ENCODE measurements at regions not wholly inside any gene's neighbourhood (a gene's known extent, or its start where the extent isn't known, plus 50 kb on each side); places are given as distances from the start of the nearest gene placed in this dataset.

DNA sequence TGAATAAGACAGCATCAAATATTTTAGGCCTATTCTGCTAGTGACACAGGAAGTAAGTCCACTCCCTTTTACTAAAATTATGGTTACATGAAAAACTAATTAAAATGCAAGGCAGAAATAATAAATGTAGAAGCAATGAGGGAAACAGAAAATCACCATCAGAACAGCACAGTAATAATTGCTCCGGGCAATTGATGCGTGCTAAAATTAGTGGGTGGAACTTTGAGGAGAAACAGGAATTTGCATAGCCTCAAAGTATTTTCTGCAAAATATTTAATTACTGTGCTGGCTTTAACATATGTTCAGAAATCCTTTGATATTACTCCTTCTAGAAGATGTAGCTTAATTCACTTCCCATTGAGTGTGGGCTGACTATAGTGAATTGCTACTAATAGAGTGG is 654.3 kb upstream of the RAB6C start:
- TF ChIP-seq, protein P1, sequence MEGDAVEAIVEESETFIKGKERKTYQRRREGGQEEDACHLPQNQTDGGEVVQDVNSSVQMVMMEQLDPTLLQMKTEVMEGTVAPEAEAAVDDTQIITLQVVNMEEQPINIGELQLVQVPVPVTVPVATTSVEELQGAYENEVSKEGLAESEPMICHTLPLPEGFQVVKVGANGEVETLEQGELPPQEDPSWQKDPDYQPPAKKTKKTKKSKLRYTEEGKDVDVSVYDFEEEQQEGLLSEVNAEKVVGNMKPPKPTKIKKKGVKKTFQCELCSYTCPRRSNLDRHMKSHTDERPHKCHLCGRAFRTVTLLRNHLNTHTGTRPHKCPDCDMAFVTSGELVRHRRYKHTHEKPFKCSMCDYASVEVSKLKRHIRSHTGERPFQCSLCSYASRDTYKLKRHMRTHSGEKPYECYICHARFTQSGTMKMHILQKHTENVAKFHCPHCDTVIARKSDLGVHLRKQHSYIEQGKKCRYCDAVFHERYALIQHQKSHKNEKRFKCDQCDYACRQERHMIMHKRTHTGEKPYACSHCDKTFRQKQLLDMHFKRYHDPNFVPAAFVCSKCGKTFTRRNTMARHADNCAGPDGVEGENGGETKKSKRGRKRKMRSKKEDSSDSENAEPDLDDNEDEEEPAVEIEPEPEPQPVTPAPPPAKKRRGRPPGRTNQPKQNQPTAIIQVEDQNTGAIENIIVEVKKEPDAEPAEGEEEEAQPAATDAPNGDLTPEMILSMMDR (IDR thresholded peaks at IDR 0.05; ENCODE audit: insufficient read depth, low read length) = no peak
- no peak for TF ChIP-seq POLR2AphosphoS5 (IDR thresholded peaks at IDR 0.05; ENCODE audit: low read depth)
- no peak for TF ChIP-seq SPI1 (IDR thresholded peaks at IDR 0.05; ENCODE audit: borderline replicate concordance, low read depth)
- TF ChIP-seq, protein P2, sequence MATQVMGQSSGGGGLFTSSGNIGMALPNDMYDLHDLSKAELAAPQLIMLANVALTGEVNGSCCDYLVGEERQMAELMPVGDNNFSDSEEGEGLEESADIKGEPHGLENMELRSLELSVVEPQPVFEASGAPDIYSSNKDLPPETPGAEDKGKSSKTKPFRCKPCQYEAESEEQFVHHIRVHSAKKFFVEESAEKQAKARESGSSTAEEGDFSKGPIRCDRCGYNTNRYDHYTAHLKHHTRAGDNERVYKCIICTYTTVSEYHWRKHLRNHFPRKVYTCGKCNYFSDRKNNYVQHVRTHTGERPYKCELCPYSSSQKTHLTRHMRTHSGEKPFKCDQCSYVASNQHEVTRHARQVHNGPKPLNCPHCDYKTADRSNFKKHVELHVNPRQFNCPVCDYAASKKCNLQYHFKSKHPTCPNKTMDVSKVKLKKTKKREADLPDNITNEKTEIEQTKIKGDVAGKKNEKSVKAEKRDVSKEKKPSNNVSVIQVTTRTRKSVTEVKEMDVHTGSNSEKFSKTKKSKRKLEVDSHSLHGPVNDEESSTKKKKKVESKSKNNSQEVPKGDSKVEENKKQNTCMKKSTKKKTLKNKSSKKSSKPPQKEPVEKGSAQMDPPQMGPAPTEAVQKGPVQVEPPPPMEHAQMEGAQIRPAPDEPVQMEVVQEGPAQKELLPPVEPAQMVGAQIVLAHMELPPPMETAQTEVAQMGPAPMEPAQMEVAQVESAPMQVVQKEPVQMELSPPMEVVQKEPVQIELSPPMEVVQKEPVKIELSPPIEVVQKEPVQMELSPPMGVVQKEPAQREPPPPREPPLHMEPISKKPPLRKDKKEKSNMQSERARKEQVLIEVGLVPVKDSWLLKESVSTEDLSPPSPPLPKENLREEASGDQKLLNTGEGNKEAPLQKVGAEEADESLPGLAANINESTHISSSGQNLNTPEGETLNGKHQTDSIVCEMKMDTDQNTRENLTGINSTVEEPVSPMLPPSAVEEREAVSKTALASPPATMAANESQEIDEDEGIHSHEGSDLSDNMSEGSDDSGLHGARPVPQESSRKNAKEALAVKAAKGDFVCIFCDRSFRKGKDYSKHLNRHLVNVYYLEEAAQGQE (IDR thresholded peaks at IDR 0.05; ENCODE audit: insufficient replicate concordance, low read depth) = no peak

All from HL-60 (cell line).